ENCODE measurements at regions not wholly inside any gene's neighbourhood (a gene's known extent, or its start where the extent isn't known, plus 50 kb on each side); places are given as distances from the start of the nearest gene placed in this dataset.
A peak's percentile ranks its signal among the peaks of the same experiment; 100 is the strongest.

DNA sequence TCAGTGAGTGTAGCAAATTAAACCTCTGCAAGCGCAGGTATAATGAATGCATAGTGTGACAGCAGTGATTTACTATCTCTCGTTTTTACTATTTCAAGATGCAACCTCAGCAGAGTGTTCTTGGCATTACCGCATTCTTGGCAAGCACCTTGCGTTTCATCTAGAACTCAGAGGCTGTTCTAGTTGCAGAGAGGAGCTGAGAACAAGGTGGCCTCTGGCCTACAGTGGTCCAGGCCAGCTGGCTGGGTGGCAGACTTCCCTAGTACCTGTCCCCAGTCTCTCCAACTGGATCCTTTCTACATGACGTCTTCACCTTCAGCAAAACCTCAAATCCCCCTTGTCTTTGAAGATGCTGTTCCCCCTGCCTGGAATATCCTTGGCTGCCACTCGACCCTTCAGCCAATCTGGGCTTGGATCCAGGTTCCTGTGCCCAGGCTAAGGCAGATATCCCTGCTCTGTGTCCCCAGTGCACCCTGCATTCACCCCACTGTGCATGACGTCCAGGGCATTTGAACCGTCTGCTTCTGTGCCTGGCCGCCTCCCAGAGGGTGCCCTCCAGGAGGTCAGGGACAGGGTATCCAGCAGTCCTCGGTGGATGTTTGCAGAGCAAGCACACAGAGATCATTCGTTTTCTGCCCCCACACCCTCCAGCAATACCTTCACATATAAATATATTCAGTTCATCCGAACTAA lies 120.4 kb upstream of the CPEB4 start:
- DNase-seq: no peak

GRCh38 chr5:173768267-173768806 lies 119.8 kb upstream of the CPEB4 start:
- no peak for DNase-seq

- DNase-seq: no peak
Observed at GRCh38 chr5:173768891-173769290, 119.3 kb upstream of the CPEB4 start.

DNA sequence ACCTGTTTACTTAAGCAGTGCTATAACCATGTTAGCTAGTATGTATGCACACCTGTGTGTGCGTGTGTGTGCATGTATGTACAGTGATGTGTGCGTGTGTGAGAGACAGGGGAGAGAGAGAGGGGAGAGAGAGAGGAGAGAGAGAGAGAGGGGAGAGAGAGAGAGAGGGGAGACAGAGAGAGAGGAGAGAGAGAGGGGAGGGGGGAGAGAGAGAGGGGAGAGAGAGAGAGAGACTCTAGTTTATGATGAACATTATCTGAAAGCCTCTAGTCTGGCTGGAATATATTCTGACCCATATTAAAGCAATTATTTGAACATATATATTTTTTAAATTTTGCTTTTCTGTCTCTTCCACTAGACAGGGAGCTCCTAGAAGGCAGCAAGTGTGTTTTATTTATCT lies 117.5 kb upstream of the CPEB4 start:
- no peak for DNase-seq

- no peak for DNase-seq
Observed at GRCh38 chr5:173771121-173771724, 116.9 kb upstream of the CPEB4 start.

DNA sequence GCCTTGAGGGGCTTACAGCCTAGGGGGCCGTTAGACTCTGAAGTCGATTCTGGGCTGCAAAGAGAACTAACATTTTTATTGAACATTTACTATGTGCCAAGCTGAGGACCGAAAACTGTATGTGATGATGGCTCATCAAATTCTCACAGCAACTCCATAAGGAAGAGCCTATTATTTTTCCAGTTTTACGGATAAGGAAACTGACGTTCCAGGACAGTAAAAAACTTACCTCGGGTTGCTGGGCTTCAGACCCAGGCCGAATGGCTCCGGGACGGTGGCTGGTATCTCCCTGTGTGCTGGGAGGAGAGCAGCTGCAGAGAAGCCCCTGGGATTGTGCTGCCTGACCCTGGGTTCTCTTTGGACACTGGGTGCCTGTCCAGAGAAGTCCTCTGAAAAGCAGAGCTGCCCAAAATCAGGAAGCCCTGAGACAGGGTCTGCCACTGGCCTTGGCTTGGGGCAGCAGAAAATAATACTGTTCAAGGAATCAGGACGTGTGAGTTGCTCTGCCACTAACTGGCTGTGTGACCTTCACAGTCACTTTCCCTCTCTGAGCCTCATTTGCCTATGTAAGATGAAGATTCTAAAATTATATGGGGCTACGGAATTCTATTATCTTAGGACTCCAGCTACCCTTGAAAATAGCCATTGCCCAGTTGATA lies 116.3 kb upstream of the CPEB4 start:
- DNase-seq: no peak

GRCh38 chr5:173772384-173773059 lies 115.6 kb upstream of the CPEB4 start:
- DNase-seq: no peak

GRCh38 chr5:173774271-173774761 lies 113.8 kb upstream of the CPEB4 start:
- DNase-seq: no peak

GRCh38 chr5:173775261-173776197 lies 112.6 kb upstream of the CPEB4 start:
- DNase-seq: no peak

DNA sequence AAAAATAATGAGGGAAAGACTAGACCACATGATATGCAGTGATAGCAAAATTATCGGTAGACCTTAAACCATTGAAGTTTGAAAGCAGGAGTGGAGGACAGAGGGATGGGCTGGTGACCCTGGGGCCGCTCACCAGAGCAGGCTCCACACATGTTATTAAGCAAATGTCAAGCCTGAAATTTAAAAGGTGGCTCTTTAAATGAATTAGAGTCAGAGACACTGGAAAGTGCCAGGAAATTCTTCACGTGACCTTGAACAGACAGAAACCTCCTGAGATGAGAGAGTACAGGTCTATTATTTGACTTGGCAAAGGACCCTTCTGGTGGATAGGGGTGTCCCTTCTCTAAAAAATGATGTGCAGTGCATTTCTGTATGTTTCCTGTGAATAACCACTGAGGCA lies 111.0 kb upstream of the CPEB4 start:
- no peak for DNase-seq

DNA sequence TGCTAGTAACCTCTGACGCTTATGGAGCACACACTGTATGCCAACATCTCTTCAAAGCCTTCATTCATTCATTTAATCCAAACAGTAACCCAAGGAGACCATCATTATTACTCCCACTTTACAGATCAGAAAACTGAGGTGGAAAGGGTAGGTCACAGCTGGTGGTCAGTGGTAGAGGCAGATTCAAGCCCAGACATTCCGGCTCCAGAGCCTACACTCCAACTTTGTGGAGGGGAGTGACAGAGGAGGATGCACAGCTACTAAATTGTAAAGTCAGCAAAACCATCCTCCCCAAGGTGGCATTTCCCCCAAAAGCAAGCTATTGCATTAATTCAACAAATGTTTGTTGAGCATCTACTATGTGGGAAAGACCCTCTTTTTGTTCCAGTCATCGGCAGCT lies 110.5 kb upstream of the CPEB4 start:
- no peak for DNase-seq

DNA sequence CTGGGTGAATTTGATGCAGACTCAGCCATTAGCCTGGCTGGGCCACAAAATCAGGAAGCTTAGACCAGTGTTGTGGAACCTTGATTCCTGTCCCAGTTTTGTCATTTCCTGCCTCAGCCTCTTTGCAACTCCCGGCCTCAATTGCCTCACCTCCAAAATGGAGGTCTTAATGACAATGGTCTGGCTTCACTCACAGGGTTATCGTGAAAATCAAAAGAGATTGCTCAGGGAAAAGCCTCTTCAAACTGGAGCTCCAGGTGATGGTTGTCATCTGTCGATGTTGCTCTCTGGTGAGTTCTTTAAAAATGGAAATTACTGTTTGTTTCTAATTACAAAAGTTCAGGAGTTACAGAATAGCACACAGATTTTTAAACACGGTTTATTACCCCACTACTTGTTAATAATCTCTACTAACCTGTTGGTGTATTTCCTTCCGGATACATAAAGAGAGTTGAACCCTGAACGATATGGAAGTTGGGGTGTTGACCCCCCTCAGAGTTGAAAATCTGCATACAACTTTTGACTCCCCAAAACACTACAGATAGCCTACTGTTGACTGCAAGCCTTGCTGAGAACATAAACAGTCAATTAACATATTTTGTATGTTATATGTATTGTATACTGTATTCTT lies 109.9 kb upstream of the CPEB4 start:
- DNase-seq: no peak

DNA sequence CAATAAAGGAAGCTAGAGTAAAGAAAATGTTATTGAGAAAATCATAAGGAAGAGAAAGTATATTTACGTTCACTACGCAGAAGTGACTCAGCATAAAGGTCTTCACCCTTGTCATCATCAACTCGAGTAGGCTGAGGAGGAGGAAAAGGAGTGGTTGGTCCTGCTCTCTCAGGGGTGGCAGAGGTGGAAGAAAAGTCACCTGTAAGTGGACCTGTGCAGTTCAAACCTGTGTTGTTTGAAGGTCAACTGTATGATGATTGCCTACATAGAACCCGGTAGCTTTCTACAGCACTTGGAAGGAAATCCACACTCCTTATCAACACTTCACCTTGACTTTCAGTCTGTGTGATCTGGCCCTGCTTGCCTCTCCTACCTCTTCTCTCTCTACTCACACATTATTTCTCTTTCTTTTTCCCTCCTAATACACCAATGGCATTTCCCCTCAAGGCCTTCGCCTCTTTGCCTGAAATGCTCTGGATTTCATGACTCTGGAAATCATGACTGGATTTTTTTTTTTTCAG lies 109.3 kb upstream of the CPEB4 start:
- DNase-seq: no peak

- no peak for DNase-seq
Observed at GRCh38 chr5:173780235-173781234, 107.6 kb upstream of the CPEB4 start.

- DNase-seq: no peak
Observed at GRCh38 chr5:173781432-173781815, 106.7 kb upstream of the CPEB4 start.

DNA sequence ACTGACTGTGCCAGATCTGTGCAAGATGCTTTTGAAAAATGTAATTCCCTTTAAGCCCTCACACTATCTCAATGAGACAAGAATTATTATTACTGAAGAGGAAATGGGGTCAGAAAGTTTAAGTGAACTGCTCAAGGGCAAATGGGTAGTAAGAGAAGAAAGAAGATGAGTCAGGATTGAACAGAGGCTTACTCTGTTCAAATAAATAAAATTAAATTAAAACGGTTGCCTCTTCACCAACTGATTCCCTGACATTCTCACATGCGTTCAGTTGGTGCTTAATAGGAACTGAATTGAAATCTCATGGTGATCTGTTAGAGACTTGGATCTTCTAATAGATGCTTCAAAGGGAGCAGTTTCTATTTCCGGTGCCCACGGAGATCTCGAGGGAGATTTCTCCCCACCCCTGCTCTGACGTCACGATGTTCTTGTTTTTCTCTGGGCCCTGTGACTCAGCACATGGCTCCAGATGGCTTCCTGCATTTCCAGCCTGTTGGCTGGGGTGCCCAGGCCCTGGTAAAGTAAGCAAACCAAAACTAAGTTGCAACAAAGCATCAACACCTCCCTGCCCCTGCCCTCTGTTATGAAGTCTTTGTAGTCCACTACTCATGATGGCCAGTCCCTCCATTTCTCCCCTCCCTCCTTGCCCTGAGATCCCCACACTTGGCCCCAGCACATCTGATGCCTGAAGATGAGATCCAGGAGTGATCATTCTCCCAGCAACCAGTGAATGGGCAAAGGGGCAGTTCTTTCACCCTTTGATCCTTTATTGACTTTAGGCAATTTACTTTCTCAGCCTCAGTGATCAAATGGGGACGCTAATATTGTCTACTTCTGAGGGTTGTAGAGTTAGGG lies 106.1 kb upstream of the CPEB4 start:
- DNase-seq: peak; percentile 41

- no peak for DNase-seq
Observed at GRCh38 chr5:173782671-173783101, 105.5 kb upstream of the CPEB4 start.

DNA sequence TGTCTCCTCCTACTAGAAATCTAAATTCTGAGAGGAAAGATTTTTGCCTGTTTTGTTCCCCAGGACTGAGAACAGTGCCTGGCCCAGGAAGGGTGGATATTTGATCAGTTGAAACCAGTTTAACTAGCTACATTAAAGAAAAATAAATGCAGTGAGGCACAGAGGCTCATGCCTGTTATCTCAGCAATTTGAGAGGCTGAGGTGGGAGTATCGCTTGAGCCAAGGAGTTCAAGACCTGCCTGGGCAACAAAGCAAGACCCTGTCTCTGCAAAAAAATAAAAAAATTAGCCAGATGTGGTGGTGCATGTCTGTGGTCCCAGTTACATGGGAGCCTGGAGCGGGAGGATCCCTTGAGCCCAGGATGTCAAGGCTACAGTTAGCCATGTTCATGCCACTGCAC lies 104.8 kb upstream of the CPEB4 start:
- DNase-seq: no peak

GRCh38 chr5:173785400-173785799 lies 102.7 kb upstream of the CPEB4 start:
- no peak for DNase-seq

Data from activated gamma-delta T cell treated with Interleukin-2 at 50 U/mL for 16 hours (primary cell).